SH-SY5Y (cell line): ENCODE measurements at regions not wholly inside any gene's neighbourhood (a gene's known extent, or its start where the extent isn't known, plus 50 kb on each side); places are given as distances from the start of the nearest gene placed in this dataset.

Experiments
- GATA2 ChIP-seq: IDR thresholded peaks from 2 replicates; pipeline ENCODE4 v1.6.1; 2011; ENCODE audit warnings: mild to moderate bottlenecking, low read depth, low read length
- GATA3 ChIP-seq: IDR thresholded peaks from 2 replicates; pipeline ENCODE4 v1.6.1; 2011; ENCODE audit warnings: low read depth, mild to moderate bottlenecking, low read length, moderate library complexity

DNA sequence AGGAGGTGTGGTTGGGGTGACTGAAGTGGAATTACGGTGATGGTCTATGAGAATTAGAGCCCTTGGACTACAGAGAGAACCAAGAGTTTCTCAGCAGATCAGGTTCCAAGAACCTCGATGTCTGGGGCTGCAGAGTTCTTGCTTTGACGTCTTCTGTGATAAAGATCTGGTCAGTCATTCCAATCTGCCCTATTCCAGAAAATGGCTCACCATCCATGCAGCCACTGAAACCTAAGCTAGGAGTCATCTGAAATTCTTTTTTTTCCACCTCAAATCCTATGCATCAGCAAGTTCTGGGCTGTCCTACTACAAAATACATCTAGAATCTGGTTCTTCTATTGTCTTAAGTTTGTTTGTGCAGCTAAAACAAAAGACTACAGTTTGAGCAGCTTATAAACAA is 254.4 kb upstream of the PGRMC2 start:
- TF ChIP-seq GATA2 = no peak
- no peak for TF ChIP-seq GATA3
